Fibroblast of lung (primary cell): ENCODE measurements at regions not wholly inside any gene's neighbourhood (a gene's known extent, or its start where the extent isn't known, plus 50 kb on each side); places are given as distances from the start of the nearest gene placed in this dataset.

Experiments
- CTCF ChIP-seq, 2 donors: IDR thresholded peaks in 1 of 2; conservative IDR thresholded peaks in 1 of 2; 1 replicate in 1 of 2; 2 replicates in 1 of 2; pipeline ENCODE4 v1.5.1; 2011 to 2012; ENCODE audit warnings: low read length in 2 of 2, control low read depth in 1 of 2, inconsistent platforms in 1 of 2, low read depth in 1 of 2, mild to moderate bottlenecking in 1 of 2
- EZH2 ChIP-seq: IDR thresholded peaks from 2 replicates; pipeline ENCODE4 v1.5.1; 2012; ENCODE audit warnings: low read length, control low read depth, mild to moderate bottlenecking; ENCODE audit errors: missing control alignments

GRCh38 chr1:199909137-199909536, 118.4 kb upstream of the NR5A2 start:
- TF ChIP-seq CTCF (conservative IDR thresholded peaks at IDR 0.05 in 1 of 2, IDR thresholded peaks at IDR 0.05 in 1 of 2; ENCODE audit: low read depth in 1 of 2, low read length in 2 of 2): no peak
- no peak for TF ChIP-seq EZH2
